ENCODE measurements at regions not wholly inside any gene's neighbourhood (a gene's known extent, or its start where the extent isn't known, plus 50 kb on each side); places are given as distances from the start of the nearest gene placed in this dataset.

- no peak for TF ChIP-seq CTCF (conservative IDR thresholded peaks at IDR 0.05 in 1 of 2, IDR thresholded peaks at IDR 0.05 in 1 of 2; ENCODE audit: extremely low read depth in 1 of 2, insufficient read depth in 1 of 2, low read depth in 1 of 2, low read length in 2 of 2)
- TF ChIP-seq EZH2 (IDR thresholded peaks at IDR 0.05; ENCODE audit: borderline replicate concordance, low read length): no peak
Observed at GRCh38 chr1:57860931-57861565, 437.2 kb upstream of the DAB1 start.

Data from mammary epithelial cell (primary cell).